Smooth muscle cell (in vitro differentiated cells): ENCODE measurements at regions not wholly inside any gene's neighbourhood (a gene's known extent, or its start where the extent isn't known, plus 50 kb on each side); places are given as distances from the start of the nearest gene placed in this dataset.
"Not testable (repeated sequence)": the region's sequence is repeated elsewhere in the genome, so short reads cannot be mapped to it uniquely, and the experiment has no call there.

Experiments
- DNase-seq: peaks from one replicate; lab custom pipeline; 2025; ENCODE audit not compliant: unreplicated experiment; lab: John Stamatoyannopoulos, UW
- H2AFZ ChIP-seq: fragments of 200-600 bp; sonication (generic); 2 replicates; pipeline ENCODE4 v1.6.0; 2016; ENCODE audit warnings: antibody characterized with exemption, low read depth, mild to moderate bottlenecking
- H3F3A ChIP-seq: fragments of 200-600 bp; sonication (generic); 2 replicates; pipeline ENCODE4 v1.6.0; 2017; ENCODE audit warnings: antibody characterized with exemption, low read depth
- H3K27ac ChIP-seq: fragments of 200-600 bp; sonication (generic); 2 replicates; pipeline ENCODE4 v1.5.1; 2016; ENCODE audit warnings: low read depth, mild to moderate bottlenecking
- H3K27me3 ChIP-seq: fragments of 200-600 bp; sonication (generic); 2 replicates; pipeline ENCODE4 v1.6.1; 2016; ENCODE audit warnings: low read depth, mild to moderate bottlenecking
- H3K36me3 ChIP-seq: fragments of 200-600 bp; sonication (generic); 2 replicates; pipeline ENCODE4 v1.5.1; 2016; ENCODE audit warnings: low read depth
- H3K4me1 ChIP-seq: fragments of 200-600 bp; sonication (generic); 2 replicates; pipeline ENCODE4 v1.5.1; 2016; ENCODE audit warnings: low read depth
- H3K4me2 ChIP-seq: fragments of 200-600 bp; sonication (generic); 2 replicates; pipeline ENCODE4 v1.6.0; 2016; ENCODE audit warnings: mild to moderate bottlenecking
- H3K4me3 ChIP-seq: fragments of 200-600 bp; sonication (generic); 2 replicates; pipeline ENCODE4 v1.5.1; 2016; ENCODE audit warnings: mild to moderate bottlenecking
- H3K79me2 ChIP-seq: fragments of 200-600 bp; sonication (generic); 2 replicates; pipeline ENCODE4 v1.6.0; 2016; ENCODE audit warnings: low read depth, mild to moderate bottlenecking
- H3K9ac ChIP-seq: fragments of 200-600 bp; sonication (generic); 2 replicates; pipeline ENCODE4 v1.6.0; 2016; ENCODE audit warnings: low read depth
- H3K9me3 ChIP-seq: fragments of 200-600 bp; sonication (generic); replicated peaks from 2 replicates; pipeline ENCODE4 v1.5.1; 2016; ENCODE audit warnings: low read depth
- H4K20me1 ChIP-seq: fragments of 200-600 bp; sonication (generic); 2 replicates; pipeline ENCODE4 v1.6.0; 2016; ENCODE audit warnings: low read depth
- WGBS: methylation state at CpG from one replicate; pipeline ENCODE4 v1.1.7; 2016; ENCODE audit warnings: low lambda C conversion rate; 5-methylcytosine and 5-hydroxymethylcytosine counted together
- TF ChIP-seq, protein P1 (sequence below): fragments of 200-600 bp; sonication (generic); IDR thresholded peaks from 2 replicates; pipeline ENCODE4 v1.5.1; 2017; ENCODE audit warnings: borderline replicate concordance, mild to moderate bottlenecking, antibody characterized with exemption; ENCODE audit not compliant: insufficient read depth, poor library complexity, severe bottlenecking

DNA sequence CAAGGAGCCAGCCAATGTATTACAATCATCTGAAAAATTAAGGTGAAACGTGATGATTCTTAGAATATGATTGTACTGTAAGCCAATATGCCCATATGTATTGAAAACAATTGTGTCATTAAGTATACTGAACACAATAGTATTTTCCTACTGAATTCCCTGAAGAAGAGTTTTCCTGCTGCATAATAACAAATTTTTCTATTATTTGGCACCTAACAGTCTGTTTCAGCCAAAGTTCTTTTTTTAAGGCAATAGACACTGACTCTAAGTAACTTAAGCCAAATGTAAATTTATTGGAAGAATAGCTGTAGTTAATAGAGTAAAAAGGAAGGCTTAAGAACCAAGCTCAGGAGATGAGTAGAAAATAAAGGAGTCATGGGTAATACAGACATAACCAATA lies 220.6 kb downstream of the PPP4R3C start:
- no peaks in the 10 kb centered on the region for H3K27me3 ChIP-seq
- 55% methylated on average over 1 of the region's 1 CpG for WGBS
- no peaks in the 10 kb centered on the region for H3K79me2 ChIP-seq
- H3K4me2 ChIP-seq, result no peak overlapping the region
- no peaks in the 10 kb centered on the region for H3K36me3 ChIP-seq
- no peaks in the 10 kb centered on the region for H3K4me1 ChIP-seq
- no peaks in the 10 kb centered on the region for H3F3A ChIP-seq
- no peak overlapping the region for H3K4me3 ChIP-seq
- no peak overlapping the region for H3K27ac ChIP-seq
- H2AFZ ChIP-seq, result no peak overlapping the region
- no peaks in the 10 kb centered on the region for H4K20me1 ChIP-seq
- no peak overlapping the region for H3K9ac ChIP-seq
- DNase-seq, result no peak
- H3K9me3 ChIP-seq, result no peaks in the 10 kb centered on the region
- TF ChIP-seq, protein P1, sequence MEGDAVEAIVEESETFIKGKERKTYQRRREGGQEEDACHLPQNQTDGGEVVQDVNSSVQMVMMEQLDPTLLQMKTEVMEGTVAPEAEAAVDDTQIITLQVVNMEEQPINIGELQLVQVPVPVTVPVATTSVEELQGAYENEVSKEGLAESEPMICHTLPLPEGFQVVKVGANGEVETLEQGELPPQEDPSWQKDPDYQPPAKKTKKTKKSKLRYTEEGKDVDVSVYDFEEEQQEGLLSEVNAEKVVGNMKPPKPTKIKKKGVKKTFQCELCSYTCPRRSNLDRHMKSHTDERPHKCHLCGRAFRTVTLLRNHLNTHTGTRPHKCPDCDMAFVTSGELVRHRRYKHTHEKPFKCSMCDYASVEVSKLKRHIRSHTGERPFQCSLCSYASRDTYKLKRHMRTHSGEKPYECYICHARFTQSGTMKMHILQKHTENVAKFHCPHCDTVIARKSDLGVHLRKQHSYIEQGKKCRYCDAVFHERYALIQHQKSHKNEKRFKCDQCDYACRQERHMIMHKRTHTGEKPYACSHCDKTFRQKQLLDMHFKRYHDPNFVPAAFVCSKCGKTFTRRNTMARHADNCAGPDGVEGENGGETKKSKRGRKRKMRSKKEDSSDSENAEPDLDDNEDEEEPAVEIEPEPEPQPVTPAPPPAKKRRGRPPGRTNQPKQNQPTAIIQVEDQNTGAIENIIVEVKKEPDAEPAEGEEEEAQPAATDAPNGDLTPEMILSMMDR, result no peak

DNA sequence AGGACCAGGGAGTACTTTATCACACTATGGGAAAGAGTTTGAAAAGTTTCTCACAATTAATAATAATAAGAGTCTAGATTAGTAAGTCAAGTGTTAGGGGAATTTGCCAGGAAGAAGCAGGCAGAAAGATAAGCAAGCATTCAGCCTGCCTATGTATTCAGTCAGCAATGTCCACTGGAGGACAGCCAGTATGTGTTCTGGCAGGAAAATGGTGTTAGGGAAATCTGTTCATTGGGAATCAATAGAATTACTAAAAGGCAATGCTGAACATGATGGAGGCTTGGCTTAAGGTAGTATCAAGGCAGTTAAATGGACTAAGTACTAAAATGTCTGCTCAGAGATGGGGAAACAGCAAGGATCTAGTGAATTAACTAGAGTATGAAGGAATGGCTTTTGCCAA lies 221.2 kb downstream of the PPP4R3C start:
- no peak overlapping the region for H3K27ac ChIP-seq
- H3K9ac ChIP-seq, result no peak overlapping the region
- DNase-seq, result no peak
- no peaks in the 10 kb centered on the region for H3K9me3 ChIP-seq
- H3F3A ChIP-seq, result no peaks in the 10 kb centered on the region
- no peaks in the 10 kb centered on the region for H3K79me2 ChIP-seq
- no peaks in the 10 kb centered on the region for H3K36me3 ChIP-seq
- no peaks in the 10 kb centered on the region for H3K4me1 ChIP-seq
- H2AFZ ChIP-seq, result no peak overlapping the region
- no peak overlapping the region for H3K4me2 ChIP-seq
- no peaks in the 10 kb centered on the region for H4K20me1 ChIP-seq
- H3K4me3 ChIP-seq, result no peak overlapping the region
- TF ChIP-seq, protein P1, result no peak
- no peaks in the 10 kb centered on the region for H3K27me3 ChIP-seq

DNA sequence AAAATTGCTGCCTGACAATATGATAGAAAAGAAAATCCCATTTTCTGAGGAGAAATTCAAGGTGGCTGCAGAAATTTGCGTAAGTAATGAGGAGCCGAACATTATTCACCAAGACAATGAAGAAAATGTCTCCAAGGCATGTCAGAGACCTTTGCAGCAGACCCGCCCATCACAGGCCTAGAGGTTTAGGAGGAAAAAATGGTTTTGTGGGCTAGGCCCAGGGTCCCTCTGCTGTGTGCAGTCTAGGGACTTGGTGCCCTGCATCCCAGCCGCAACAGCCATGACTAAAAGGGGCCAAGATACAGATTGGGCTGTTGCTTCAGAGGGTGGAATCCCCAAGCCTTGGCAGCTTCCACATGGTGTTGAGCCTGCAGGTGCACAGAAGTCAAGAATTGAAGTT lies 223.1 kb downstream of the PPP4R3C start:
- H3K79me2 ChIP-seq, H3F3A ChIP-seq, H3K4me2 ChIP-seq, H3K36me3 ChIP-seq, H2AFZ ChIP-seq, H3K9me3 ChIP-seq, H3K27ac ChIP-seq, H3K9ac ChIP-seq, H4K20me1 ChIP-seq, DNase-seq, H3K4me1 ChIP-seq, H3K4me3 ChIP-seq, H3K27me3 ChIP-seq: not testable (repeated sequence)
- 84% methylated on average over 4 of the region's 4 CpGs for WGBS

DNA sequence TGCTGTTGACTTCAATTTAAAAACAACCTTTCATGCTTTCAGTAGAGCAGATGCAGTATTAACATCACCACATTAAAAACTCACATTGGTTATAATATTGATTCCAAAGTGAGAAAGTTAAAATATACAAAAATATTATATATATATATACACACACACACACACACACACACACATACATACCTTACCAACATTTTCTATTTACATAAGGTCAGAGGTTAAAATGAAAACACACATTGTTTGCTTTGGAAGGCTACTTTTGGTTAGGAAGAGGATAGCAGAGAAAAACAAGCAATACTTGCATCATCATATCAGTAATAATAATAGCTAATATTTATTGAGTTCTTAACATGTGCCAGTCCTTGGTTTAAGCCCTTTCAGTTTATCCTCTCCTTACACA lies 226.5 kb downstream of the PPP4R3C start:
- Histone ChIP-seq H3K36me3 (no peaks in the 10 kb centered on the region), H4K20me1 (no peaks in the 10 kb centered on the region), H3K27me3 (no peaks in the 10 kb centered on the region), H2AFZ (no peak overlapping the region), H3K27ac (no peak overlapping the region), H3K9me3 (no peaks in the 10 kb centered on the region), H3K9ac (no peak overlapping the region), H3F3A (no peaks in the 10 kb centered on the region), H3K4me3 (no peak overlapping the region), H3K4me1 (no peaks in the 10 kb centered on the region), H3K4me2 (no peak overlapping the region), H3K79me2 (no peaks in the 10 kb centered on the region)
- DNase-seq, result no peak
- TF ChIP-seq, protein P1, result no peak
